IgD-negative memory B cell (primary cell): ENCODE measurements at regions not wholly inside any gene's neighbourhood (a gene's known extent, or its start where the extent isn't known, plus 50 kb on each side); places are given as distances from the start of the nearest gene placed in this dataset.

Experiments used
- H3K27ac Mint-ChIP-seq, 3 donors: one replicate each; pipeline ENCODE4 v1.8.0; 2020 to 2022; ENCODE audit warnings: mild to moderate bottlenecking in 3 of 3, mixed read lengths in 3 of 3, moderate library complexity in 1 of 3
- H3K27me3 Mint-ChIP-seq: one replicate; pipeline ENCODE4 v1.8.0; 2021; ENCODE audit warnings: mixed read lengths
- H3K36me3 Mint-ChIP-seq: one replicate; pipeline ENCODE4 v1.8.0; 2020; ENCODE audit warnings: mild to moderate bottlenecking, mixed read lengths
- H3K4me1 Mint-ChIP-seq, 3 donors: one replicate each; pipeline ENCODE4 v1.8.0; 2020 to 2022; ENCODE audit warnings: mixed read lengths in 3 of 3, mild to moderate bottlenecking in 1 of 3
- H3K4me3 Mint-ChIP-seq, 4 donors: one replicate each; pipeline ENCODE4 v1.8.0; 2020 to 2022; ENCODE audit warnings: mild to moderate bottlenecking in 4 of 4, mixed read lengths in 4 of 4, moderate library complexity in 3 of 4
- H3K9me3 Mint-ChIP-seq, 3 donors: one replicate each; pipeline ENCODE4 v1.8.0; 2020 to 2021; ENCODE audit warnings: mixed read lengths in 3 of 3, mild to moderate bottlenecking in 1 of 3

GRCh38 chr1:227465256-227465655, 98.1 kb upstream of the ZNF678 start:
- Mint-ChIP-seq H3K4me1 (no peaks in the 10 kb centered on the region), H3K9me3 (peaks cover 0 to 4% (median 4%) of the 10 kb centered on the region in 3 donors), H3K27me3 (peaks cover 7% of the 10 kb centered on the region), H3K4me3 (no peak overlapping the region), H3K27ac (no peak overlapping the region), H3K36me3 (no peaks in the 10 kb centered on the region)

GRCh38 chr1:227459977-227460376, 103.4 kb upstream of the ZNF678 start:
- Mint-ChIP-seq H3K36me3 (no peaks in the 10 kb centered on the region), H3K9me3 (peaks cover 0 to 3% (median 0%) of the 10 kb centered on the region in 3 donors)

DNA sequence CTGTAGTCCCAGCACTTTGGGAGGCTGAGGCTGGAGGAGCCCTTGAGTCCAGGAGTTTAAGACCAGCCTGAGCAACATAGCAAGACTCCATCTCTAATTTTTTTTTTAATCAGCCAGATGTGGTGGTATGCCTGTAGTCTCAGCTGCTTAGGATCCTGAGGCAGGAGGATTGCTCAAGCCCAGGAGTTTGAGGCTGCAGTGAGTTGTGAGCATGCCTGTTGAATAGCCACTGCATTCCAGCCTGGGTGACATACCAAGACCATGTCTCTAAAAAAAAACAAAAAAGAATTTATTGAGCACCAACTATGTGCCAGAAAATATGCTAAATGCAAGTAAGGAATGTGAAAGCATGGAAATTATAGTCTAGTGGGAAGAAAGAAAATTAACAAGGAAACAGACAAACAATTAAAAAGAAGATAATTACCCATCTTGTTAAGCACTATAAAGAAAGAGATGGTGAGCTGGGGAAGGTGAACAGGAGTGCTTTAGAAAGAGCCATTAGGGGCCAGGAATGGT, 104.0 kb upstream of the ZNF678 start:
- Mint-ChIP-seq H3K27me3 (peaks cover 7% of the 10 kb centered on the region), H3K4me1 (no peaks in the 10 kb centered on the region), H3K9me3 (peaks cover 0 to 3% (median 0%) of the 10 kb centered on the region in 3 donors), H3K27ac (no peak overlapping the region), H3K4me3 (no peak overlapping the region), H3K36me3 (no peaks in the 10 kb centered on the region)

More at GRCh38 chr1:227459977-227460376, 103.4 kb upstream of the ZNF678 start:
- Mint-ChIP-seq H3K4me3 (no peak overlapping the region), H3K27ac (no peak overlapping the region), H3K4me1 (no peaks in the 10 kb centered on the region), H3K27me3 (peaks cover 7% of the 10 kb centered on the region)

- Mint-ChIP-seq H3K36me3 (no peaks in the 10 kb centered on the region), H3K4me3 (no peak overlapping the region), H3K9me3 (peaks cover 0 to 2% (median 0%) of the 10 kb centered on the region in 3 donors), H3K27ac (no peak overlapping the region), H3K27me3 (peaks cover 8% of the 10 kb centered on the region), H3K4me1 (peaks cover 0 to 1% (median 0%) of the 10 kb centered on the region in 3 donors)
These were observed 108.7 kb upstream of the ZNF678 start for GRCh38 chr1:227454686-227455085.

DNA sequence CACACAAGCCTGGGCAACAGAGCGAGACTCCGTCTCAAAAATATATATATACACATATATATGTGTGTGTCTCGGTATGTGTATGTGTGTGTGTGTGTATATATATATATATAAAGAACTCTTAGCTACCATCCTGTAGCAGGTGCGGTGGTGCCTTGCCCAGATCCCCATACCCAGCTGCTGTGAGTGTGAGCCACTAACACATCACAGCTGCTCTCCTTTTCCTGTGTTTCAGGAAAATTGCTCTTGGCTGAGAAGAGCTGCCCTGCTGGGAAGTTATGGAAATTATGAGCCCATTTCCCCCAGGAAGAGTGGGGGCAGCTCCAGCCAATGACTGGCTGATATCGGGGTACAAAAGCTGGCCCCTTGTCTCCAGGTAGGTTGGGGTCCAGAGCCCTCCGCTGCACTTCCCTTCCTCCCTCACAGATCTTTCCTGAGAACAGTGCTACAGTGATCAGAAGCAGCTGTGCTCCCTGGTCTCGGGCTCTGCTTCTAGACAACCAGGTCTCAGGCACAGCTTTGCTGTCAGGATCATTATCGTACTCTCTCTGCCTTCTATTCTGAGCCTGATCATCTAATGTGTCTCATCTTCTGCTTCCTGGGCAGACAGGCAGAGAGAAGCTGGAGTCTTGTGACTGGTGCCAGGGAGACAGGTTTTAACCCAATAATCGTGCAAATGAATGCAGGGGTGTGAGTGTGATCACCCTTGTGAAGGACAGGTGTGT, 109.6 kb upstream of the ZNF678 start:
- H3K9me3 Mint-ChIP-seq: no peaks in the 10 kb centered on the region
- H3K4me3 Mint-ChIP-seq: no peak overlapping the region
- H3K36me3 Mint-ChIP-seq: no peaks in the 10 kb centered on the region
- H3K4me1 Mint-ChIP-seq: peaks cover 0 to 1% (median 0%) of the 10 kb centered on the region in 3 donors
- H3K27ac Mint-ChIP-seq: peak overlapping the region in 1 of 3 donors; percentile 44
- peaks cover 11% of the 10 kb centered on the region for H3K27me3 Mint-ChIP-seq

DNA sequence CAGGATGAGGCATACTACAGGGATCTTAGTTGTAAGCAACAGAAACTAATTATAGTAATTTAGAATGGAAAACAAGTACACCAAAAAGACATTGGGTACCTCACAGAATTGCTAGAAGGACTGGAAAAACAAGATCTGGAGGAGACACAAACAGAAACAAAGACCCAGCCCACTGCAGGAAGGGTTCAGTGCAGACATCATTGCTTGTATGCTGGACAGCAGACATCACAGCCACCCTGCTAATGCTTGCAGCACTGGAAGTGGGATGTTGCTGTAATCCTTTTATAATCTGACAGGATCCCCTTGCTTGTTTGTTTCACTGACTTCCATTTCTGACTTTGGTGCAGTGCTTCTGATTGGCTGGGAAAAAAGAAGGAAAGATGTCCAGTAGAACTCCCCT, 111.4 kb upstream of the ZNF678 start:
- H3K9me3 Mint-ChIP-seq: no peaks in the 10 kb centered on the region
- H3K27ac Mint-ChIP-seq: no peak overlapping the region
- no peaks in the 10 kb centered on the region for H3K36me3 Mint-ChIP-seq
- peaks cover 23% of the 10 kb centered on the region for H3K27me3 Mint-ChIP-seq
- no peak overlapping the region for H3K4me3 Mint-ChIP-seq
- peaks cover 0 to 1% (median 0%) of the 10 kb centered on the region in 3 donors for H3K4me1 Mint-ChIP-seq

GRCh38 chr1:227451057-227451456, 112.3 kb upstream of the ZNF678 start:
- Mint-ChIP-seq H3K27me3 (peaks cover 23% of the 10 kb centered on the region), H3K4me3 (no peak overlapping the region), H3K36me3 (no peaks in the 10 kb centered on the region), H3K27ac (peak overlapping the region in 1 of 3 donors; percentile 41), H3K4me1 (peaks cover 0 to 1% (median 0%) of the 10 kb centered on the region in 3 donors), H3K9me3 (peaks cover 0 to 3% (median 2%) of the 10 kb centered on the region in 3 donors)

DNA sequence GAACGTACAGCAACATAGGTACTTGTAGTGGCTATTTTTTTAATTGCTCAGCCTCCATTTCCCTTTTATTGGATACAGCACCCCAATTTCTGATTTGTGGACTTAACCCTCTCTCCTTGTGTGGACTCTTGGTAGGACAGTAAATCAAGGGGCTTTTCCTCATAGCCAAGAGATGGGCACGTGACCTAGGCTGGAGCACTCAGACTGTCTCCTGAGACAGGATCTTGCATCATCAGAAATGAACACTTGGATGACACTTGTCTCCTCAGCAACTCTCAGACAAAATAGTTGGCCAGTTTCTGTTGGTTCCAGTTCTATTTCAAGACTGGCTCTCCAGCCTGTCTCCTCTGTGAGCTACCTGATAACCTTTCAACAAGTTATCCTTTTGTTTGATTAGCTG, 112.9 kb upstream of the ZNF678 start:
- peaks cover 0 to 1% (median 0%) of the 10 kb centered on the region in 3 donors for H3K4me1 Mint-ChIP-seq
- no peak overlapping the region for H3K27ac Mint-ChIP-seq
- H3K9me3 Mint-ChIP-seq: peaks cover 2 to 3% (median 2%) of the 10 kb centered on the region in 3 donors
- H3K36me3 Mint-ChIP-seq: no peaks in the 10 kb centered on the region
- no peak overlapping the region for H3K4me3 Mint-ChIP-seq
- peaks cover 23% of the 10 kb centered on the region for H3K27me3 Mint-ChIP-seq

GRCh38 chr1:227449741-227450441, 113.5 kb upstream of the ZNF678 start:
- H3K27me3 Mint-ChIP-seq: peaks cover 24% of the 10 kb centered on the region
- H3K27ac Mint-ChIP-seq: no peak overlapping the region
- H3K9me3 Mint-ChIP-seq: peaks cover 2 to 3% (median 2%) of the 10 kb centered on the region in 3 donors
- H3K4me1 Mint-ChIP-seq: peaks cover 0 to 1% (median 0%) of the 10 kb centered on the region in 3 donors
- no peak overlapping the region for H3K4me3 Mint-ChIP-seq
- H3K36me3 Mint-ChIP-seq: no peaks in the 10 kb centered on the region

GRCh38 chr1:227449051-227449450, 114.3 kb upstream of the ZNF678 start:
- Mint-ChIP-seq H3K9me3 (peaks cover 2 to 3% (median 2%) of the 10 kb centered on the region in 3 donors), H3K4me3 (no peak overlapping the region), H3K4me1 (peaks cover 0 to 1% (median 0%) of the 10 kb centered on the region in 3 donors), H3K27me3 (peaks cover 22% of the 10 kb centered on the region), H3K36me3 (no peaks in the 10 kb centered on the region), H3K27ac (no peak overlapping the region)

DNA sequence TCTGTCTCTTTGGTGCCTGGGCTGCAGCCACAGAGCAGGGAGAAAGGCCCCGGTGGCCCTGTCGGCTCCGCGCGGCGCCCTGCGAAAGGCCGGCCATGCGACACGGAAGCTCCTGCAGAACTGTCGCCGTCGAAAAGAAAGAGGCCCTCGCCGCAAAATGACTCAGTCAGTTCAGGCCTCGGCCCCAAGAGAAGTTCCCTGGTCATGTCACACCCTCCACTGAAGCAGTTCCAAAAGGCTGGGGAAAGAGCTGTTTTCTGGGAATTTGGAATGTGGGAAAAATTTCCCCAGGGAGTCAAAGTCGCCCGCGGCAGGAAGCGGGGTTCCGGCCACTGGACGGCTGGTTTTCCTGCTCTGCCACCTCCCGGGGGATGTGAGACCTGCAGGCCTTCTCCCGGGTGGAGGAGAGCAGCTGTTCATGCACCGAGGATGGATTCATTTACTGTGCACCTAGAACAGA, 115.8 kb upstream of the ZNF678 start:
- peak overlapping the region in 1 of 3 donors; percentile 9 for H3K27ac Mint-ChIP-seq
- peaks cover 20% of the 10 kb centered on the region for H3K27me3 Mint-ChIP-seq

GRCh38 chr1:227445746-227446145, 117.6 kb upstream of the ZNF678 start:
- Mint-ChIP-seq H3K27ac (no peak overlapping the region), H3K9me3 (peaks cover 2 to 3% (median 2%) of the 10 kb centered on the region in 3 donors), H3K4me3 (no peak overlapping the region), H3K4me1 (peaks cover 0 to 1% (median 0%) of the 10 kb centered on the region in 3 donors), H3K36me3 (no peaks in the 10 kb centered on the region), H3K27me3 (peaks cover 20% of the 10 kb centered on the region)

More for the DNA sequence above, 115.8 kb upstream of the ZNF678 start:
- Mint-ChIP-seq H3K9me3 (peaks cover 2 to 3% (median 2%) of the 10 kb centered on the region in 3 donors), H3K36me3 (no peaks in the 10 kb centered on the region), H3K4me1 (peaks cover 0 to 1% (median 0%) of the 10 kb centered on the region in 3 donors), H3K4me3 (peak overlapping the region in 1 of 4 donors; percentile 9)

DNA sequence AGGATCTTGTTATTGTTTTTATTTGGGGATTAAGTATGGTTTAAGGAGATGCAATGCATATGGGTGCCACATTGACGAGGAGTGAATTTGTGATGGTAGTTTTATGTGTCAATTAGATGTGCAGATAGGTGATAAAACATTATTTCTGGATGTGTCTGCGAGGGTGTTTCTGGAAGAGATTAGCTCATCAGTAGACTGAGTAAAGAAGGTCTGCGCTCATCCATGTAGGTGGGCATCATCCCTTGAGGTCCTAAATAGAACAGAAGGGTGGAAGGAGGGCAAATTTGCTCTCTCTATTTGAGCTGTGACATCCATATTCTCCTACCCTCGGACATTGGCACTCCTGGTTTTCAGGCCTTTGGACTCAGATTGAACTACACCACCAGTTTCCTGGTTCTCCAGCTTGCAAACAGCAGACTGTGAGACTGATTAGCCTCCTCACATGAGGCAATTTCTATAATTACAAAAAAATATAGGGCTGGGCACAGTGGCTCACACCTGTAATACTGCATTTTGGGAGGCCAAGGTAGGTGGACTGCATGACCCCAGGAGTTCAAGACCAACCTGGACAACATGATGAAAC, 118.2 kb upstream of the ZNF678 start:
- no peak overlapping the region for H3K27ac Mint-ChIP-seq

GRCh38 chr1:227440182-227440581, 121.9 kb upstream of the CDC42BPA start:
- H3K4me3 Mint-ChIP-seq: no peak overlapping the region
- no peak overlapping the region for H3K27ac Mint-ChIP-seq
- no peaks in the 10 kb centered on the region for H3K36me3 Mint-ChIP-seq
- H3K4me1 Mint-ChIP-seq: peaks cover 0 to 2% (median 0%) of the 10 kb centered on the region in 3 donors
- H3K27me3 Mint-ChIP-seq: peaks cover 13% of the 10 kb centered on the region
- H3K9me3 Mint-ChIP-seq: no peaks in the 10 kb centered on the region

More for the DNA sequence above, 118.2 kb upstream of the ZNF678 start:
- Mint-ChIP-seq H3K27me3 (peaks cover 20% of the 10 kb centered on the region), H3K36me3 (no peaks in the 10 kb centered on the region), H3K4me3 (no peak overlapping the region), H3K4me1 (peaks cover 0 to 1% (median 0%) of the 10 kb centered on the region in 3 donors), H3K9me3 (peaks cover 2 to 3% (median 2%) of the 10 kb centered on the region in 3 donors)
